ENCODE measurements at regions not wholly inside any gene's neighbourhood (a gene's known extent, or its start where the extent isn't known, plus 50 kb on each side); places are given as distances from the start of the nearest gene placed in this dataset.

- H3K36me3 ChIP-seq (ENCODE audit: insufficient read depth), result no peaks in the 10 kb centered on the region
- H3K9ac ChIP-seq, result no peak overlapping the region
- no peak overlapping the region for H2AFZ ChIP-seq (ENCODE audit: low read depth)
- TF ChIP-seq, protein P1, sequence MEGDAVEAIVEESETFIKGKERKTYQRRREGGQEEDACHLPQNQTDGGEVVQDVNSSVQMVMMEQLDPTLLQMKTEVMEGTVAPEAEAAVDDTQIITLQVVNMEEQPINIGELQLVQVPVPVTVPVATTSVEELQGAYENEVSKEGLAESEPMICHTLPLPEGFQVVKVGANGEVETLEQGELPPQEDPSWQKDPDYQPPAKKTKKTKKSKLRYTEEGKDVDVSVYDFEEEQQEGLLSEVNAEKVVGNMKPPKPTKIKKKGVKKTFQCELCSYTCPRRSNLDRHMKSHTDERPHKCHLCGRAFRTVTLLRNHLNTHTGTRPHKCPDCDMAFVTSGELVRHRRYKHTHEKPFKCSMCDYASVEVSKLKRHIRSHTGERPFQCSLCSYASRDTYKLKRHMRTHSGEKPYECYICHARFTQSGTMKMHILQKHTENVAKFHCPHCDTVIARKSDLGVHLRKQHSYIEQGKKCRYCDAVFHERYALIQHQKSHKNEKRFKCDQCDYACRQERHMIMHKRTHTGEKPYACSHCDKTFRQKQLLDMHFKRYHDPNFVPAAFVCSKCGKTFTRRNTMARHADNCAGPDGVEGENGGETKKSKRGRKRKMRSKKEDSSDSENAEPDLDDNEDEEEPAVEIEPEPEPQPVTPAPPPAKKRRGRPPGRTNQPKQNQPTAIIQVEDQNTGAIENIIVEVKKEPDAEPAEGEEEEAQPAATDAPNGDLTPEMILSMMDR (conservative IDR thresholded peaks at IDR 0.05; ENCODE audit: low read depth, low read length), result no peak
- no peak overlapping the region for H3K27ac ChIP-seq
- H3K4me2 ChIP-seq, result no peak overlapping the region
- H3K4me1 ChIP-seq (ENCODE audit: low read depth, poor library complexity, severe bottlenecking), result no peaks in the 10 kb centered on the region
- no peaks in the 10 kb centered on the region for H3K27me3 ChIP-seq (ENCODE audit: insufficient read depth, low read depth)
- H3K79me2 ChIP-seq (ENCODE audit: insufficient read depth, low read depth), result no peaks in the 10 kb centered on the region
- H4K20me1 ChIP-seq (ENCODE audit: insufficient read depth), result no peaks in the 10 kb centered on the region
- no peak overlapping the region for H3K4me3 ChIP-seq (IDR thresholded peaks at IDR 0.05; ENCODE audit: insufficient read depth, low read depth, low read length)
These were observed 72.8 kb downstream of the XCL2 start for GRCh38 chr1:168470901-168471431.

- Histone ChIP-seq H3K4me2 (no peak overlapping the region), H2AFZ (ENCODE audit: low read depth) (no peak overlapping the region), H3K79me2 (ENCODE audit: insufficient read depth, low read depth) (no peaks in the 10 kb centered on the region), H3K4me1 (ENCODE audit: low read depth, poor library complexity, severe bottlenecking) (no peaks in the 10 kb centered on the region), H4K20me1 (ENCODE audit: insufficient read depth) (no peaks in the 10 kb centered on the region), H3K4me3 (IDR thresholded peaks at IDR 0.05; ENCODE audit: insufficient read depth, low read depth, low read length) (no peak overlapping the region), H3K27me3 (ENCODE audit: insufficient read depth, low read depth) (no peaks in the 10 kb centered on the region), H3K36me3 (ENCODE audit: insufficient read depth) (no peaks in the 10 kb centered on the region), H3K27ac (no peak overlapping the region), H3K9ac (no peak overlapping the region)
- TF ChIP-seq, protein P1 (conservative IDR thresholded peaks at IDR 0.05; ENCODE audit: low read depth, low read length), result no peak
These were observed 74.1 kb downstream of the XCL2 start for GRCh38 chr1:168469690-168470089.

DNA sequence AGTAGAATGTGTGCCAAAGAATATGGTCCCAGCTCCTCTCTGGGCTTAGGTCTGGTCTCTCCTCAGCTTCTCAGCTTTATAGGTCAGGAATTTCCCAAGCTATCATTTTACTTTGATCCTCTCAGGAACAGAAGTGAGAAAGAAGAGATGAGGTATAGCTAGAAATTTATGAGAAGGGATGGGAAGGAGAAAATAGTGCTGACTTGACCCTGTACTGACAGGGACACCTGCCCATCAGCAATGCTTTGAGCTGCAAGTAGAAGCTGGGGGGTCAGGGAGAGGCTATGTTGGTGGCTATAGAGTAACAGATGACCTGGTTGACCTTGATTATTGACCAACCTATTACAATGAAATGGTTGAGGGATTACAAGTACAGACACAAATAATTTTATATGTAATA is 75.0 kb downstream of the XCL2 start:
- no peak overlapping the region for H3K27ac ChIP-seq
- H3K4me1 ChIP-seq (ENCODE audit: low read depth, poor library complexity, severe bottlenecking), result no peaks in the 10 kb centered on the region
- H3K4me2 ChIP-seq, result no peak overlapping the region
- no peaks in the 10 kb centered on the region for H3K79me2 ChIP-seq (ENCODE audit: insufficient read depth, low read depth)
- H3K9ac ChIP-seq, result no peak overlapping the region
- H4K20me1 ChIP-seq (ENCODE audit: insufficient read depth), result no peaks in the 10 kb centered on the region
- H3K27me3 ChIP-seq (ENCODE audit: insufficient read depth, low read depth), result no peaks in the 10 kb centered on the region
- TF ChIP-seq, protein P1 (conservative IDR thresholded peaks at IDR 0.05; ENCODE audit: low read depth, low read length), result no peak
- H2AFZ ChIP-seq (ENCODE audit: low read depth), result no peak overlapping the region
- H3K36me3 ChIP-seq (ENCODE audit: insufficient read depth), result no peaks in the 10 kb centered on the region
- no peak overlapping the region for H3K4me3 ChIP-seq (IDR thresholded peaks at IDR 0.05; ENCODE audit: insufficient read depth, low read depth, low read length)

- Histone ChIP-seq H3K9ac (no peak overlapping the region), H2AFZ (ENCODE audit: low read depth) (no peak overlapping the region), H3K4me3 (IDR thresholded peaks at IDR 0.05; ENCODE audit: insufficient read depth, low read depth, low read length) (no peak overlapping the region), H3K27ac (no peak overlapping the region), H3K27me3 (ENCODE audit: insufficient read depth, low read depth) (no peaks in the 10 kb centered on the region), H4K20me1 (ENCODE audit: insufficient read depth) (no peaks in the 10 kb centered on the region), H3K36me3 (ENCODE audit: insufficient read depth) (no peaks in the 10 kb centered on the region), H3K79me2 (ENCODE audit: insufficient read depth, low read depth) (no peaks in the 10 kb centered on the region), H3K4me2 (no peak overlapping the region), H3K4me1 (ENCODE audit: low read depth, poor library complexity, severe bottlenecking) (no peaks in the 10 kb centered on the region)
- TF ChIP-seq, protein P1 (conservative IDR thresholded peaks at IDR 0.05; ENCODE audit: low read depth, low read length), result no peak
These were observed 75.6 kb downstream of the XCL2 start for GRCh38 chr1:168468042-168468809.
